ENCODE measurements at regions not wholly inside any gene's neighbourhood (a gene's known extent, or its start where the extent isn't known, plus 50 kb on each side); places are given as distances from the start of the nearest gene placed in this dataset.

DNA sequence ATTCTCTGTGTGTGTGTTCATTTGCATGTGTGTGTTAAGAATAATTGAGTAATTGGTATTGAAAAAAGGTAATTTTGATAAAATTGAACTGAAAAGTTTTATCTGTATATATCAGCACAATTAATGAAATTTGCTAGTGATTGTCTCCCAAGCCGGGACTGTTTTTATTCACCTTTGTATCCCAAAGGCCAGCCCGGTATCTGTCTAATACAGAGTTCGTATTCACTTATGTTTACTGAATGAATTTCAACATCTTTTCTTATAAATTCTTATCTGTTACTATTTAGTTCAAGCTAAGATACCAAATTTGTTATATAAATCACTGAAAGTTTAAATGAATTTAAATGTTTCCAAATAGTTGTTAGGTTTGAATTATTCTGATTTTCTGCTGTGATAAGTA, 394.0 kb upstream of the NAALADL2 start:
- H3K36me3 Mint-ChIP-seq: no peaks in the 10 kb centered on the region
- H3K9me3 Mint-ChIP-seq: peaks cover 10% of the 10 kb centered on the region
- H2AFZ ChIP-seq (replicated peaks): no peak overlapping the region
- no peak for DNase-seq (ENCODE audit: low spot score)
- H3K4me3 Mint-ChIP-seq: no peak overlapping the region
- no peak overlapping the region for H3K4me3 ChIP-seq
- H3K4me2 ChIP-seq: no peak overlapping the region
- no peaks in the 10 kb centered on the region for H4K20me1 ChIP-seq (ENCODE audit: low read depth)
- H3F3A ChIP-seq (ENCODE audit: low read depth): peaks cover 5% of the 10 kb centered on the region
- no peak overlapping the region for H3K27ac Mint-ChIP-seq
- no peaks in the 10 kb centered on the region for H3K36me3 ChIP-seq
- H3K79me2 ChIP-seq (ENCODE audit: low read depth): no peaks in the 10 kb centered on the region
- no peaks in the 10 kb centered on the region for H3K9me3 ChIP-seq (ENCODE audit: low read depth)
- H3K27me3 Mint-ChIP-seq (ENCODE audit: insufficient read depth, low read depth): no peaks in the 10 kb centered on the region
- TF ChIP-seq, protein P1, sequence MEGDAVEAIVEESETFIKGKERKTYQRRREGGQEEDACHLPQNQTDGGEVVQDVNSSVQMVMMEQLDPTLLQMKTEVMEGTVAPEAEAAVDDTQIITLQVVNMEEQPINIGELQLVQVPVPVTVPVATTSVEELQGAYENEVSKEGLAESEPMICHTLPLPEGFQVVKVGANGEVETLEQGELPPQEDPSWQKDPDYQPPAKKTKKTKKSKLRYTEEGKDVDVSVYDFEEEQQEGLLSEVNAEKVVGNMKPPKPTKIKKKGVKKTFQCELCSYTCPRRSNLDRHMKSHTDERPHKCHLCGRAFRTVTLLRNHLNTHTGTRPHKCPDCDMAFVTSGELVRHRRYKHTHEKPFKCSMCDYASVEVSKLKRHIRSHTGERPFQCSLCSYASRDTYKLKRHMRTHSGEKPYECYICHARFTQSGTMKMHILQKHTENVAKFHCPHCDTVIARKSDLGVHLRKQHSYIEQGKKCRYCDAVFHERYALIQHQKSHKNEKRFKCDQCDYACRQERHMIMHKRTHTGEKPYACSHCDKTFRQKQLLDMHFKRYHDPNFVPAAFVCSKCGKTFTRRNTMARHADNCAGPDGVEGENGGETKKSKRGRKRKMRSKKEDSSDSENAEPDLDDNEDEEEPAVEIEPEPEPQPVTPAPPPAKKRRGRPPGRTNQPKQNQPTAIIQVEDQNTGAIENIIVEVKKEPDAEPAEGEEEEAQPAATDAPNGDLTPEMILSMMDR (IDR thresholded peaks at IDR 0.05): no peak
- TF ChIP-seq EZH2phosphoT487 (IDR thresholded peaks at IDR 0.05): no peak
- TF ChIP-seq EZH2 (IDR thresholded peaks at IDR 0.05): no peak
- H3K27me3 ChIP-seq: no peaks in the 10 kb centered on the region
- no peak overlapping the region for H3K9ac ChIP-seq
- peaks cover 12% of the 10 kb centered on the region for H3K4me1 Mint-ChIP-seq
- no peak overlapping the region for H3K27ac ChIP-seq
- peaks cover 32% of the 10 kb centered on the region for H3K4me1 ChIP-seq

- Histone ChIP-seq H3K79me2 (ENCODE audit: low read depth) (no peaks in the 10 kb centered on the region), H4K20me1 (ENCODE audit: low read depth) (no peaks in the 10 kb centered on the region), H3K4me2 (peak overlapping the region; percentile 14), H3K4me1 (peaks cover 34% of the 10 kb centered on the region), H3K36me3 (no peaks in the 10 kb centered on the region), H3K27me3 (no peaks in the 10 kb centered on the region), H3K9ac (no peak overlapping the region), H3F3A (ENCODE audit: low read depth) (peaks cover 5% of the 10 kb centered on the region), H3K4me3 (no peak overlapping the region), H2AFZ (replicated peaks) (no peak overlapping the region), H3K9me3 (ENCODE audit: low read depth) (no peaks in the 10 kb centered on the region), H3K27ac (no peak overlapping the region)
- peak; percentile 66 for DNase-seq (ENCODE audit: low spot score)
- Mint-ChIP-seq H3K27me3 (ENCODE audit: insufficient read depth, low read depth) (no peaks in the 10 kb centered on the region), H3K4me1 (peaks cover 12% of the 10 kb centered on the region), H3K36me3 (no peaks in the 10 kb centered on the region), H3K4me3 (no peak overlapping the region), H3K27ac (no peak overlapping the region), H3K9me3 (peaks cover 10% of the 10 kb centered on the region)
- TF ChIP-seq, protein P1 (IDR thresholded peaks at IDR 0.05): no peak
- TF ChIP-seq EZH2phosphoT487 (IDR thresholded peaks at IDR 0.05) (no peak), EZH2 (IDR thresholded peaks at IDR 0.05) (no peak)
Observed at GRCh38 chr3:174466471-174467054, 392.6 kb upstream of the NAALADL2 start.

- H3F3A ChIP-seq (ENCODE audit: low read depth): no peaks in the 10 kb centered on the region
- peak overlapping the region; percentile 13 for H2AFZ ChIP-seq (replicated peaks)
- no peaks in the 10 kb centered on the region for H3K4me1 ChIP-seq
- H4K20me1 ChIP-seq (ENCODE audit: low read depth): no peaks in the 10 kb centered on the region
- H3K79me2 ChIP-seq (ENCODE audit: low read depth): no peaks in the 10 kb centered on the region
- Mint-ChIP-seq H3K9me3 (peaks cover 3% of the 10 kb centered on the region), H3K4me1 (no peaks in the 10 kb centered on the region), H3K36me3 (no peaks in the 10 kb centered on the region), H3K4me3 (no peak overlapping the region), H3K27ac (no peak overlapping the region), H3K27me3 (ENCODE audit: insufficient read depth, low read depth) (no peaks in the 10 kb centered on the region)
- no peak overlapping the region for H3K4me2 ChIP-seq
- no peak overlapping the region for H3K9ac ChIP-seq
- H3K36me3 ChIP-seq: no peaks in the 10 kb centered on the region
- H3K9me3 ChIP-seq (ENCODE audit: low read depth): no peaks in the 10 kb centered on the region
- H3K27me3 ChIP-seq: no peaks in the 10 kb centered on the region
- DNase-seq (ENCODE audit: low spot score): no peak
- H3K4me3 ChIP-seq: no peak overlapping the region
- H3K27ac ChIP-seq: no peak overlapping the region
- no peak for TF ChIP-seq EZH2phosphoT487 (IDR thresholded peaks at IDR 0.05)
- TF ChIP-seq, protein P1 (IDR thresholded peaks at IDR 0.05): no peak
- TF ChIP-seq EZH2 (IDR thresholded peaks at IDR 0.05): no peak
Observed at GRCh38 chr3:174477491-174477890, 381.6 kb upstream of the NAALADL2 start.
